Head of caudate nucleus (tissue), 42 donors: ENCODE measurements at regions not wholly inside any gene's neighbourhood (a gene's known extent, or its start where the extent isn't known, plus 50 kb on each side); places are given as distances from the start of the nearest gene placed in this dataset.

ENCODE experiments used
- DNase-seq, 42 donors: peaks; one replicate each; pipeline versions ENCODE4 v3.0.0 to v3.0.0-alpha.2; 2020 to 2021; ENCODE audit warnings: mixed read lengths in 7 of 42
- intact Hi-C: fragments of 100-400 bp; cut with DNase I; formaldehyde crosslinking; loops from one replicate; pipeline ENCODE4 v1.15.0; 2022

DNA sequence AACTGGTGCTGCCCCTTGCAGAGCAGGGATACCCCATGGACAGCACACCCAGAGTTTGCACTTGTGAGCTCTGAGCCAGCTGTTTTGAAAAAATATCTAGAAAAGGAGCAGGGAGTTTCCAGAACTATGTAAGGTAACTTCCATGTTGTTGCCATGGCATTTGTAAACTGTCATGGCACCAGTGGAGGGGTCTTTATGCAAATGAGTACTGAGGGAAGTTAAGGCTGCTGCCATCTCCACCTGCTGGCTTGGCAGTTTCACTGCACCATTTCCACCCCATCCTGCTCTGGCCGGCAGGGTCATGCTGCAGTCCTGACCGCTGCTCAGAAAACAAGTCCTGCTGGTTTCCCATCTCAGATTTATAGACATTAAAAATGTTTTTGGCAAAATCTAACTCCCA lies 52.3 kb upstream of the SNTG2 start:
- DNase-seq, result peak in 4 of 42 donors; percentile 4 to 10 (median 7)
- intact Hi-C loops, result no loop called here

DNA sequence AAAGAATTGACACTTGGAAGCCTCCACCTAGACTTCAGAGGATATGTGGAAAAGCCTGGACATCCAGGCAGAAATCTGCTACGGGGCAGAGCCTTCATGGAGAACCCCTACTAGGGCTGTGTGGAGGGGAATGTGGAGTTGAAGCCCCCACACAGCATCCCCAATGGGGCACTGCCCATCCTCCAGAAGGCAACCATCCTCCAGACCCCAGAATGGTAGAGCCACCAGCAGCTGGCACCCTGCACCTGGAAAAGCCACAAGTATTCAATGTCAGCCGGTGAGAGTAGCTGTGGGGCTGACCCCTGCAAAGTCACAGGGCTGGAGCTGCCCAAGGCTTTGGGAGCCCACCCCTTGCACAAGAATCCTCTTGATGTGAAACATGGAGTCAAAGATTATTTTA lies 53.6 kb upstream of the SNTG2 start:
- intact Hi-C loops, result no loop called here
- peak in 1 of 42 donors; percentile 7 for DNase-seq

- intact Hi-C loops, result no loop called here
- peak in 1 of 42 donors; percentile 20 for DNase-seq
These were observed 57.3 kb upstream of the SNTG2 start for GRCh38 chr2:893311-893710.

- intact Hi-C loops, result no loop called here
- DNase-seq, result peak in 2 of 42 donors; percentile 1 to 14
These were observed 57.8 kb upstream of the SNTG2 start for GRCh38 chr2:892892-893291.

DNA sequence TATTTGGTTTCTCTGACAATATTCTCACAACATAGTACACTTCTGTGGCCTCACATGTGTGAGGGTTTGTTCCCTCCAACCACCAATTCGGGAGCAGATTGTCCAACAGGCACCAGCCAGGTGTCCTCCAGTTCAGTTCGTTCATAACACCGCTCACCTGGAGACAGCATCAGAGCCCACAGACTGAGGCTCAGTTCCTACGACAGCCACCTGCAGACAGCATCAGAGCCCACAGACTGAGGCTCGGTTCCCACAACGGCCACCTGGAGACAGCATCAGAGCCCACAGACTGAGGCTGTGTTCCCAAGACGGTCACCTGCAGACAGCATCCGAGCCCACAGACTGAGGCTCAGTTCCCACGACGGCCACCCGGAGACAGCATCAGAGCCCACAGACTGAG lies 58.2 kb upstream of the SNTG2 start:
- intact Hi-C loops, result no loop called here
- DNase-seq, result peak in 1 of 42 donors; percentile 17

GRCh38 chr2:891734-892133 lies 58.9 kb upstream of the SNTG2 start:
- intact Hi-C loops, result no loop called here
- no peak for DNase-seq

DNA sequence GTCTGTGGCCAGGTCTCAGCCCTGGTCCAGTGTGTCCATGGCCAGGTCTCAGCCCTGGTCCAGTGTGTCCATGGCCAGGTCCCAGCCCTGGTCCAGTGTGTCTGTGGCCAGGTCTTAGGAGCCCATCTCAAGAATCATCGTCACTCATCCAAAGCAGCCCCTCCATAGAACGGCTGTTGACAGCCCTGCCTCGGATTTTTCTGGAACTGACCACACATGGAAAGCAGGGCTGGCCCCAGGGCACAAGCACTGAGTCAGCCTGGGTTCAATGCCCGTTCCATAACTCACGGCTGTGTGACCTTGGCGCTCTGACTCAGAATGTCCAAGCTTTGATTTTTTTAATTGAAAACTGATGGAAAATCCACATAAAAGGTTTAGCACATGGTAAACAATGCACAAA lies 59.9 kb upstream of the SNTG2 start:
- intact Hi-C loops, result no loop called here
- peak in 2 of 42 donors; percentile 20 to 29 for DNase-seq

- intact Hi-C loops, result no loop called here
- DNase-seq, result peak in 2 of 42 donors; percentile 21 to 35
These were observed 60.4 kb upstream of the SNTG2 start for GRCh38 chr2:890214-890613.

DNA sequence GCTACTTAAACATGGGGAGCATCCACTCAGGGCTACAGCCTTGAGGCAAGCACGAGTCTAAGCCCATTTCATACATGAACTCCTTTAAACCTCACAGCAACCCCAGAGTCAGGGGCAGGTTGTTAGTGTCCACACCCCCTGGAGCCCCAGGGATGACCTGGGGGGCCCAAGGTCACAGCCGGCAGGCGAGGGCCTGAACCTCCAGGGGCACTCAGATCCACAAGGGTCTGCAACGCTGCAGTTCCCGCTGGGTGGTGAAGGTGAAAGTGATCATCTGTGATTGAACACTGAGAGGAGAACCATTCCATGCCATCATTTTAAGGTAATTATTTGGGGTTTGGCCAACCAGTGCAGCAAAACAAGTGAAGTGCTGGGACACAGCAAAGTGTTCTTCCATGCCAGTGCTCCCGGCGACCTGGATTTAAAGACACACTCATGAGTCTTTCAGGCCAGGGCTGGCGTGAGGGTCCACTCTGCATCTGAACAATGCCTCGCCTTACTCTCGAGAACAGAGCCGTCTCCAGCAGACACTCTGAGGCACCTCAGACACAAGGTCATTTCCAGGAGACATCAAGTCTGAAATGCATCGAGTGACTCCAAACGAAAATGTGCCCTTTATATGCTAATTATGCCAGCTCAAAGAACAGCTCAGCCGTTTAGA lies 61.6 kb upstream of the SNTG2 start:
- intact Hi-C loops, result no loop called here
- peak in 1 of 42 donors; percentile 34 for DNase-seq

DNA sequence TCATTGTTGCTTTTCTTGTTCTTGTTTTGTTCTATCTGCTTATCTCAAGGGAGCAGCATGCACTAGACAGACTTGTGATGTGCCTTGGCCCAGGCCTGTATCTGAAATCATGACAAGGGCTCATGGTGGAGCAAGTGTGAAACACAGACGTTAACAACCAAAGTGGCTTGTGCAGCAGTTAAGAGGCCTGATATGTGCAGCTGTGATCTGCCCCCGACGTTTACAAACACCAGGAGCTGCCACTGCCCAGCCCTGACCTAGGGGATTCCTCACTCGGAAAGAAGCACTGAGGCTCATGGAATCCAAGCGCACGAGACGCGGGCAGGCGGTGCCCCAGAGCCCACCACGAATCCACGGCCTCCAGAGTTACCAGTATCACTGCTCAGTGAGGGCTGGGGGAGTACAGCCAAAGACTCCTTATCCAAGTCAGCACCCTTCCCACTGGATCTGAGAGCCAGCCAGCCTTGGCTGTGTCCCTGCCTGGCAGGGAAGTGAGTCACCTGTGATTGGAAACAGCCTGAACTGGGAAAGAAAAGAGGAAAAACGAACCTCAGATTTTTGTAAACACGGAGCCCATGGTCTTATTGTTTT lies 62.3 kb upstream of the SNTG2 start:
- intact Hi-C loops, result no loop called here

GRCh38 chr2:887639-888038 lies 63.0 kb upstream of the SNTG2 start:
- no peak for DNase-seq
- intact Hi-C loops, result no loop called here

More for the DNA sequence above, 62.3 kb upstream of the SNTG2 start:
- DNase-seq, result peak in 1 of 42 donors; percentile 20

- peak in 3 of 42 donors; percentile 20 to 38 (median 27) for DNase-seq
- intact Hi-C loops, result no loop called here
These were observed 64.3 kb upstream of the SNTG2 start for GRCh38 chr2:886072-887022.

DNA sequence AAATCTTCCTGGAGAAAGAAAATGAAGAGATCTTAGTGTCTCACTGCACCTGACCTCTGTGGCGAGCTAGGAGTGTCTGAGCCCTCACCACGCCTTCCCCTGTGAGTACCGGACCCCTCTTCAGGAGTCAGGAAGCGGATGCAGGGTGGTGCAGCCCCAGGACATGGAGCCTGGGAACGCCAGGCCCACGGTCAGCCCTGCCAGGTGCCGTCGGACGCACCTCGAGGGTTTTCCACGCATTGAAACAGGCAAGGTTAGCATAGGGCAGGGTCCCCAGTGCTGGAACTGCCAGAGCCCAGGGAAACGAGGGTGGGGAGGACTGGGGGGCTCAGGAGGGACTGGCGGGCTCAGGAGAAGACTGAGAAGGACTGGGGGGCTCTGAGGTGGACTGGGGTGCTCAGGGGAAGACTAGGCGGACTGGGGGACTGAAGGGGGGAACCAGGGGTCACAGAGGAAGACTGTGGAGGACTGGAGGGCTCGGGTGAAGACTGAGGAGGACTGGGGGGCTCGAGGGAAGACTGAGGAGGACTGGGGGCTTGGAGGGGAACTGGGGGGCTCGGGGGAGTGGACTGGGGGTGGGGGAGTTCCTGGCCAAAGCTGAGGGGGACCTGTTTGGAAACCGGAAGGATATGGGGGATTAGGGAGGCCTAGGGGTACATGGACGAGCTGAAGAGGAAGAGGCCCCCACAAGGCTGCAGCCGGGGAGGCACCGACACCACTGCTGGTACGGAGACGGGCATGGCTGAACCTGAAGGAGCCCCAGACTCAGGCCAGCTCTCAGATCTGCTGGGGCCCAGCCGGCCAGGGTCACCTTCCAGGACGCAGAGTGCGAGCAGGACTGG lies 65.2 kb upstream of the SNTG2 start:
- DNase-seq, result peak in 1 of 42 donors; percentile 31
- intact Hi-C loops, result no loop called here

- peak in 1 of 42 donors; percentile 34 for DNase-seq
- intact Hi-C loops, result no loop called here
These were observed 66.6 kb upstream of the SNTG2 start for GRCh38 chr2:883803-884748.

DNA sequence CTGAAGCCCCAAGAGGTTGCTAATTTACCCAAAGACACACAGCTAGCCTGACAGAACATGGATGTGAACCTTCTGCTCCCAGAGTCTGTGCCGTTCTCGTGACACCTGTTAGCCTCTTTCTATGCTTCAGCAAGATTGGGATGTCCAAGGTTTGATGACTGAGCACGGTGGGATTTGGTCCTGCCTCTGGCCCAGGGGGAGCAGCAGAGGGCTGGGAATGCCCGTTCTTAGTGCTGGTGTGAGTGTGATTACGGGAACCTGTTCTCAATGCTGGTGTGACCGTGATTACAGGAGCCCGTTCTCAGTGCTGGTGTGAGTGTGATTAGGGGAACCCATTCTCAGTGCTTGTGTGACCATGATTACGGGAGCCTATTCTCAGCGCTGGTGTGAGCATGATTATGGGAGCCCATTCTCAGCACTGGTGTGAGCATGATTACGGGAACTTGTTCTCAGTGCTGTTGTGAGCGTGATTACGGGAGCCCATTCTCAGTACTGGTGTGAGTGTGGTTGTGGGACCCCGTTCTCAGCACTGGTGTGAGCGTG lies 67.3 kb upstream of the SNTG2 start:
- intact Hi-C loops, result no loop called here
- DNase-seq, result peak in 2 of 42 donors; percentile 17 to 33

DNA sequence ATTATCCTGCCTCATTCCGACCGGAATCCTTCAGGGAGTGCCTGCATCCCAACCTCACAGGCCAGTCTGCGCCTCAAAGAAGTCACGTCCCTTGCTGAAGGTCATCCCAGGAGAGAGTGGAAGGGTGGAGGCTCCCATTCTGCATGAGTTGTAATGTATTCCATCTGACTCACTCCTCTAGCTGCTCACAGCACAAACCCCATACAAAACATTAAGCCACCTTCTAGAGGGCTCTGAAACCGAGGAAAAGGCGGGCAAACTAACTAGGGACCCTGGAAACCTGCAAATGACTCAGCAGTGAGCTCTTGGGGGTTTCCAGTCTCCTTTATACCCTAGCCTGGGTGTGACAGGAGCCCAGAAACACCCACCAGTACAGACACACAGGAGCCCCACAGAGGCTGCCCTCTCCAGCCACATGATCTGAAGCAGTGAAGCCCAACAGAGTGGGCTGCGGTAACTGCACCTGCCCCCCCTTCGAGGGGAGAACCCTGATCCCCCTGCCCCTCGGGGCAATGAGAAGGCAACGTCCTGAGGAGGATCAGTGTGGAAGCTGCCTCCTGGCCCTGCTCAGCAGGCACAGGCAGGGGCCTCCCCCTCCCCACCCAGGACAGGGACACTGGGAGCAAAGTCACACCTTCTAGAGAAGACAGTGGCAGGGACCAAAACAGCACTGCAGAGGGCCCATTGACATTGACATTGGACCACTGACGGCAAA lies 69.3 kb upstream of the SNTG2 start:
- intact Hi-C loops, result no loop called here
- peak in 2 of 42 donors; percentile 28 to 32 for DNase-seq
